ENCODE measurements at regions not wholly inside any gene's neighbourhood (a gene's known extent, or its start where the extent isn't known, plus 50 kb on each side); places are given as distances from the start of the nearest gene placed in this dataset.

DNA sequence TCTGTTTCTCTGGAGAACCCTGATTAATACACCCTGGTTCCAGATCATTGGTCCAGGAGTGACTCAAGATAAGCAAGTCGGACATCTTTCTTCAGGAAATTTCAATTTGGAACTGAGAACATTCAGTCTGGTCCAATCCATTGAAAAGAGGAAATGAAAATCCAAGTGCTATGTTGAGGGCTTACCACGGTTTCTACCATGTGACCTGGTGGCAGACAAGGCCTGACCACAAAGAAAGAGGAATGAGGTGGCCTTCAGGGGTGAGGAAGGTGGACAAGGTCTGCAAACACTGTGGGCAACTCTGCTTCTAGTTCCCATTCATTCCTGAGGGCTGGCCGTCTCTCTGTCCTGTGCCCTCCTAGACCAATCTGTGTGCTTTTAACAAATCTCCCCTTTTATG lies 149.2 kb upstream of the GHITM start (continued):
- TF ChIP-seq CHD7 (IDR thresholded peaks at IDR 0.05; ENCODE audit: insufficient replicate concordance, low read length) (no peak), BRCA1 (IDR thresholded peaks at IDR 0.05; ENCODE audit: low read depth, low read length) (no peak), ZNF274 (IDR thresholded peaks at IDR 0.05; ENCODE audit: borderline replicate concordance, extremely low read depth, low read length) (no peak), SAP30 (IDR thresholded peaks at IDR 0.05; ENCODE audit: insufficient read depth, insufficient replicate concordance, low read length) (no peak), KDM5A (IDR thresholded peaks at IDR 0.05; ENCODE audit: low read length) (no peak), CEBPB (IDR thresholded peaks at IDR 0.05; ENCODE audit: low read depth, low read length) (no peak), NANOG (IDR thresholded peaks at IDR 0.05; ENCODE audit: insufficient read depth, low read depth, low read length, poor library complexity, severe bottlenecking) (no peak), SIRT6 (IDR thresholded peaks at IDR 0.05; ENCODE audit: low read length) (no peak), RXRA (IDR thresholded peaks at IDR 0.05; ENCODE audit: insufficient read depth, low read depth, low read length) (no peak), TBP (IDR thresholded peaks at IDR 0.05; ENCODE audit: low read depth, low read length) (no peak), RNF2 (IDR thresholded peaks at IDR 0.05; ENCODE audit: borderline replicate concordance, low read depth, low read length, missing control alignments, poor library complexity, severe bottlenecking) (no peak), YY1 (IDR thresholded peaks at IDR 0.05; ENCODE audit: low read depth, low read length) (no peak)
